ENCODE measurements at regions not wholly inside any gene's neighbourhood (a gene's known extent, or its start where the extent isn't known, plus 50 kb on each side); places are given as distances from the start of the nearest gene placed in this dataset.

DNA sequence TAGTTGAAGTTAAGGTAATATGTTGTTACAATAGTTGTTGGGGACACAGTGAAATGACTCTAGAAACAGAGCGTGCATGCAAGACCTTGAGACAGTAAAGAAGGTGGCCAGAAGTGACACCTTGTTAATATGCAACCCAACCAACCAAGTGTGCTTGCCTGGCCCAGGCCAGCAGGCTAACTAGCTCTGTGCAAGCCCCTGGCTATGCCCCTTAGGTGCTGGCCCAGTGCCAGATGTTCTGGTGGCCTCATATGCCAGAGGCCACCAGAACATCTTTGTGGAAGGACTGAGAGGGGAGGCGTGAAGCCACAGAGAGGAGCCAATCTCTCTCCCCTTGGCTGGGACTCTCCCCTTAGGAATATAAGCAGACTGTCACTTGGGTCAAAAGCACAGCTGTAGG lies 111.2 kb upstream of the JUN start:
- no peak for FAIRE-seq
- intact Hi-C loops (cut with micrococcal nuclease) = loop anchor here (5.0 kb wide), 2 partner anchors 53 to 82 kb away; no protein-coding TSS in a partner anchor

DNA sequence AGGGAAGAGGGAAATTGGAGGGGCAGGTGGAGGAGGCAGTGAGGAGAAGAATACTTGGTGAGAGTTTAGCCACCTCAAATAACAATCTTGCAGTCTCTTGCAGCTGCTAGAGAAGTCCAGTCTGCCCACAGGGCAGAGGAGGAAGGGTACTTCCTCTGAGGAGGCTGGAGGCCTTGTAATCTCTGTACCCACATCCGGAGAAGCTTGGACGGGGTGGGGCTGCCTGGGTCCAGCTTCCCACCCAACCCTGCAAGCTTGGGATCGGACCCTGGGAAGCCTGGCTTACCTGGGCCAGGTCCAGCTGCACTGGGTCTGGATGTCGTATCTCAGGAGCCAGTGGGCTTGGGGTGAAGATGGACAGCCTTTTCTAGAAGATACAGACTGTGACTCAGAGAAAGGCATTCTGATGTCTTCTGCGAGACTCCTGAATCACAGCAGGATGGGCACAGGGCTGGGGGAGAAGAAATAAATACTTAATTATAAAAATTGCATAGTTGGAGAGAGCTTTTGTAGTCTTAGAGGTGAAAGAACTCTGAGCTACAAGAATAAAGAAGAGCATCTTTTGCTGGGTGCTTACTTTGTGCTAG lies 111.8 kb upstream of the JUN start:
- FAIRE-seq (no peak), DNase-seq (ENCODE audit: extremely low read depth in 1 of 4, low spot score in 3 of 4) (no peak), ATAC-seq (no peak)
- Histone ChIP-seq H3K4me1 (replicated peaks in 1 of 2; ENCODE audit: control insufficient read depth in 2 of 2, insufficient read depth in 2 of 2, low read length in 2 of 2) (peaks cover 52 to 74% of the 10 kb centered on the region in 2 experiments), H3K27ac (ENCODE audit: extremely low read depth, low read depth, low read length) (peak overlapping the region; percentile 56; the same call in 1 of the 3 replicates), H3K9ac (ENCODE audit: insufficient read depth in 1 of 2, low read depth in 2 of 2, low read length in 2 of 2) (peak overlapping the region in 1 of 2 experiments; percentile 54; a peak in 1 of 4 replicates), H3K4me2 (ENCODE audit: insufficient read depth, low read length) (no peak overlapping the region), H3K36me3 (ENCODE audit: control insufficient read depth, insufficient read depth, low read length) (no peaks in the 10 kb centered on the region), H3K79me2 (ENCODE audit: control insufficient read depth, insufficient read depth, low read length) (no peaks in the 10 kb centered on the region), H3K4me3 (no peak overlapping the region), H3K27me3 (ENCODE audit: control insufficient read depth in 2 of 2, insufficient read depth in 2 of 2, low read length in 2 of 2) (no peaks in the 10 kb centered on the region), H4K20me1 (replicated peaks; ENCODE audit: control insufficient read depth, insufficient read depth, low read length) (no peaks in the 10 kb centered on the region), H2AFZ (ENCODE audit: low read depth, low read length) (peak overlapping the region; percentile 74; the same call in 1 of the 2 replicates), H3K9me1 (ENCODE audit: control insufficient read depth, insufficient read depth, low read length) (peaks cover 4% of the 10 kb centered on the region), H3K9me3 (replicated peaks; ENCODE audit: control insufficient read depth, insufficient read depth, low read depth, low read length) (peaks cover 8% of the 10 kb centered on the region; the same call in 1 of the 2 replicates)
- TF ChIP-seq CHCHD3 (CRISPR knock-in tag; IDR thresholded peaks at IDR 0.05) (no peak), CBFA2T3 (IDR thresholded peaks at IDR 0.05) (peak; percentile 33), ZKSCAN8 (CRISPR knock-in tag; IDR thresholded peaks at IDR 0.05) (0 out of 2 replicates have a peak, but pooled peaks have one; percentile 8)
- in situ Hi-C loops (cut with MboI) = no loop called here
- intact Hi-C loops (cut with micrococcal nuclease) = loop anchor here (5.0 kb wide), 2 partner anchors 53 to 82 kb away; no protein-coding TSS in a partner anchor
- no TSS peak for BruUV-seq (replicated peaks)
- POLR2A ChIA-PET = interaction anchor here (0.8 to 1.9 kb wide), 5 partner anchors 10 to 114 kb away, joined by 3 to 10 read pairs (median 4); no protein-coding TSS in a partner anchor
- WGBS (ENCODE audit: insufficient coverage, low coverage, missing lambda C conversion rate) = 66% methylated on average over 5 of the region's 5 CpGs
- CTCF ChIA-PET (ENCODE audit: low intra/inter-chr PET ratio) = no interaction called here

More for the DNA sequence above, 111.2 kb upstream of the JUN start:
- ATAC-seq = no peak
- peak; percentile 95 for TF ChIP-seq NFIC (IDR thresholded peaks at IDR 0.05)
- TF ChIP-seq POU5F1 (IDR thresholded peaks at IDR 0.05; ENCODE audit: borderline replicate concordance, low read depth, low read length, partially characterized antibody) = no peak
- TF ChIP-seq U2AF2 (optimal IDR thresholded peaks at IDR 0.05; ENCODE audit: low read depth, low read length) = no peak
- TF ChIP-seq, protein P1, sequence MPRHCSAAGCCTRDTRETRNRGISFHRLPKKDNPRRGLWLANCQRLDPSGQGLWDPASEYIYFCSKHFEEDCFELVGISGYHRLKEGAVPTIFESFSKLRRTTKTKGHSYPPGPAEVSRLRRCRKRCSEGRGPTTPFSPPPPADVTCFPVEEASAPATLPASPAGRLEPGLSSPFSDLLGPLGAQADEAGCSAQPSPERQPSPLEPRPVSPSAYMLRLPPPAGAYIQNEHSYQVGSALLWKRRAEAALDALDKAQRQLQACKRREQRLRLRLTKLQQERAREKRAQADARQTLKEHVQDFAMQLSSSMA (CRISPR knock-in tag; IDR thresholded peaks at IDR 0.05) = no peak
- TF ChIP-seq NFIX (CRISPR knock-in tag; IDR thresholded peaks at IDR 0.05; ENCODE audit: low read depth) = peak; percentile 81
- in situ Hi-C loops (cut with MboI) = no loop called here
- no peak for DNase-seq (ENCODE audit: extremely low read depth in 1 of 4, low spot score in 3 of 4)
- H3K9me1 ChIP-seq (ENCODE audit: control insufficient read depth, insufficient read depth, low read length) = peaks cover 4% of the 10 kb centered on the region
- no peak overlapping the region for H2AFZ ChIP-seq (ENCODE audit: low read depth, low read length)
- no peak overlapping the region for H3K27ac ChIP-seq (ENCODE audit: extremely low read depth, low read depth, low read length)
- H3K4me1 ChIP-seq (replicated peaks in 1 of 2; ENCODE audit: control insufficient read depth in 2 of 2, insufficient read depth in 2 of 2, low read length in 2 of 2) = peaks cover 46 to 69% of the 10 kb centered on the region in 2 experiments
- ChIA-PET POLR2A (interaction anchor here (1.9 kb wide), 1 partner anchor 114 kb away, joined by 8 read pairs; no protein-coding TSS in a partner anchor), CTCF (ENCODE audit: low intra/inter-chr PET ratio) (no interaction called here)
- H3K9me3 ChIP-seq (replicated peaks; ENCODE audit: control insufficient read depth, insufficient read depth, low read depth, low read length) = peaks cover 8% of the 10 kb centered on the region; the same call in 1 of the 2 replicates
- no peaks in the 10 kb centered on the region for H3K79me2 ChIP-seq (ENCODE audit: control insufficient read depth, insufficient read depth, low read length)
- no peaks in the 10 kb centered on the region for H3K27me3 ChIP-seq (ENCODE audit: control insufficient read depth in 2 of 2, insufficient read depth in 2 of 2, low read length in 2 of 2)
- H3K36me3 ChIP-seq (ENCODE audit: control insufficient read depth, insufficient read depth, low read length) = no peaks in the 10 kb centered on the region
- no TSS peak for BruUV-seq (replicated peaks)
- H3K9ac ChIP-seq (ENCODE audit: insufficient read depth in 1 of 2, low read depth in 2 of 2, low read length in 2 of 2) = peak overlapping the region in 1 of 2 experiments; percentile 54; a peak in 1 of 4 replicates
- WGBS (ENCODE audit: insufficient coverage, low coverage, missing lambda C conversion rate) = 83% methylated on average over 2 of the region's 2 CpGs
- no peaks in the 10 kb centered on the region for H4K20me1 ChIP-seq (replicated peaks; ENCODE audit: control insufficient read depth, insufficient read depth, low read length)
- H3K4me3 ChIP-seq = no peak overlapping the region
- no peak overlapping the region for H3K4me2 ChIP-seq (ENCODE audit: insufficient read depth, low read length)
